Right ventricle myocardium superior (tissue), 1 donor: ENCODE measurements at regions not wholly inside any gene's neighbourhood (a gene's known extent, or its start where the extent isn't known, plus 50 kb on each side); places are given as distances from the start of the nearest gene placed in this dataset.
A peak's percentile ranks its signal among the peaks of the same experiment; 100 is the strongest.

Experiments used
- ATAC-seq: fragments of 200-7000 bp; cut with Tn5 transposase; one replicate; pipeline ENCODE4 v1.9.1; 2020; ENCODE audit warnings: mild to moderate bottlenecking; ENCODE audit not compliant: poor library complexity
- DNase-seq: peaks from one replicate; pipeline ENCODE4 v3.0.0-alpha.2; 2020
- intact Hi-C: fragments of 100-400 bp; cut with DNase I; formaldehyde crosslinking; loops from one replicate; pipeline ENCODE4 v1.11.2; 2022
- donor health status: DM: no; HTN: yes; CAD: no; lungs with severe emphysema.

GRCh38 chr5:171635028-171635427 lies 150.6 kb upstream of the SMIM23 start:
- no peak for ATAC-seq
- intact Hi-C loops = loop anchor here (10.0 kb wide), 1 partner anchor 210 kb away; no protein-coding TSS in a partner anchor
- no peak for DNase-seq

DNA sequence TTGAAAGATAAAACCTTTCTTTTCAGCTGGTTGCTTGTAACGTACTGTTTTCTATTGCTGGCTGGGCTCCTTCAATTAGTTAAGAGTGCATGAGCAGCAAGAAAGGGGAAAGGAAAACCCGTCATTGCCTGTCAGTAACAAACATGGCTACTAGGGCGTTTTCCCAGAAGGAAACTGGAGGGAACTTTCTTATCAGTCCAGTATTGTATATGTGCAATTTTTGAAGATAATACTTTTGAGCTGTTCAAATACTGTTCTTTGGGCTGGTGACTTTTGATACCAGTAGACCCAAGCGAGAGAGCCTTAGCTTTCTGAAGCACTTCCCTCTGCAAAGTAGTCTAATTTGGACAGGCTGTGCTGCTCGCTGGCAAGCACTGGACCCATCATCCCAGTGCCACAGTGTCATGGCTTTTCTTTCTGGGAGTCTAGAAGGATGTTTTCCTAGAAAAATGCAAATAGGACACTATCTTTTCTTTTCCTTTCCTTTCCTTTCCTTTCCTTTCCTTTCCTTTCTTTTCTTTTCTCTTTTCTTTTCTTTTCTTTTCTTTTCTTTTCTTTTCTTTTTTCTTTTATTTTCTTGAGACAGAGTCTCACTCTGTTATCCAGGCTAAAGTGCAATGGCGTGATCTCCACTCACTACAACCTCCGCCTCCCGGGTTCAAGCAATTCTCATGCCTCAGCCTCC lies 149.9 kb upstream of the SMIM23 start:
- ATAC-seq = no peak
- DNase-seq = no peak
- intact Hi-C loops = loop anchor here (10.0 kb wide), 1 partner anchor 209 kb away; no protein-coding TSS in a partner anchor

GRCh38 chr5:171637811-171638210 lies 147.8 kb upstream of the SMIM23 start:
- intact Hi-C loops = loop anchor here (10.0 kb wide), 1 partner anchor 207 kb away; no protein-coding TSS in a partner anchor
- ATAC-seq (no peak), DNase-seq (no peak)

GRCh38 chr5:171639205-171639621 lies 146.4 kb upstream of the SMIM23 start:
- ATAC-seq (no peak), DNase-seq (no peak)
- intact Hi-C loops = loop anchor here (10.0 kb wide), 1 partner anchor 206 kb away; no protein-coding TSS in a partner anchor

DNA sequence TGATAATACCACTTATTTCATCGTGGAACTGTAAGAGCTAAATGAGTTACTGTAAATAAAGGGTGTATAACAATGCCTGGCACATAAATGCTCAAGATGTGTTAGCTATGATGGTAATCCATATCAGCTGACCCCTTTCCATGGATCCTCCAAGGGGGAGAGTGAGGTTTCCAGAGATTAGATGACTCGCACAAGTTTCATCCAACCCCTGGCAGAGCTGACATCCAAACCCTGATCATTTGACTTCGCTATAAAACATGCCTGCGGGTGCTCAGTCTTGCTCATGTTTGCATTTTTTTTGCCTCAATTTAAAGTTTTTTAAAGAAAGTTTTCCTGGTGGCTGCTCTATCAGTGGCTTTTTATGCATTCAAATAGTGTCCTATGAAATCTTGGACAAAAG lies 145.7 kb upstream of the SMIM23 start:
- intact Hi-C loops = loop anchor here (10.0 kb wide), 1 partner anchor 205 kb away; no protein-coding TSS in a partner anchor
- DNase-seq (no peak), ATAC-seq (no peak)

GRCh38 chr5:171640480-171640879 lies 145.1 kb upstream of the SMIM23 start:
- intact Hi-C loops = no loop called here
- ATAC-seq (peak; percentile 85), DNase-seq (peak; percentile 71)

DNA sequence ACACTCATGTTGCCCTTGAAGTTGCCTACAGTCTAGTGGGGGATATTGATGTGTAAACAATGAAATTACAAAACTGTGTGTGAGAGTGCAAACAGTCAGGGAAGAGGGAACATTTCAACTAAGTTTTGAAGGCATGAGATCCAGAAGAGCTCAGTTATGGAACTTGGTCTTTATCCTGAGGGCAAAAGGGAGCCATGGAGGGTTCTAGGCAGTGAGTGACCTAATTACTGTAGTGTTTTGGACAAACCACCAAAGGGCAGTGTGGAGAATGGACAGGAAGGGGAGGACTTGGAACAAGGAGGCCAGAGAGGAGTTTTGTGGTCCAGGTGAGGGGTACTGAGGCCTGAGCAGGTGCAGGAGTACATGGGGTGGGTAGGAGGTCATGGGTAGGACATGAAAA lies 143.7 kb upstream of the SMIM23 start:
- no peak for ATAC-seq
- intact Hi-C loops = no loop called here

GRCh38 chr5:171642894-171643293 lies 142.7 kb upstream of the SMIM23 start:
- intact Hi-C loops = no loop called here
- ATAC-seq = no peak
- no peak for DNase-seq

More for the DNA sequence above, 143.7 kb upstream of the SMIM23 start:
- no peak for DNase-seq

DNA sequence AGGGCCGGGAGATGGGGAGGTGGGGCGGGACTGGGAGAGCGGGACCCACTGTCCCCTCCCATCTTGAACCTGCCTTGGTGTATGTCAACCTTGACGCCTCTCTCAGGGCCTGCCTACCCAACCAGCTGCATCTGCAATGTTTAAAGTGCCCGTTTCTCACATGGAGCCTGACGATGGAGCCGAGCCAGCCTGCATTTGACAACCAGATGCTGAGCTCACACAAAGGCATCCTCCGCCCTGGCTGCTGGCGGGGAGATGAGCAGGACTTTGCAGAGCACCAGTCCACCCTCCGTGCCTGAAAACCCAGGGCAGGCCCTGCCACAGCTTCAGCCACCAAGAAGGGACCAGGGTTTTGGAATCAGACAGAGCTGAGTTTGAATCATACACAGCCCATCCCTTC lies 141.1 kb upstream of the SMIM23 start:
- no peak for DNase-seq
- intact Hi-C loops = no loop called here
- ATAC-seq = no peak

GRCh38 chr5:171646102-171647042 lies 139.2 kb upstream of the SMIM23 start:
- ATAC-seq (no peak), DNase-seq (no peak)
- intact Hi-C loops = no loop called here

- DNase-seq = no peak
- peak; percentile 78 for ATAC-seq
- intact Hi-C loops = no loop called here
Observed at GRCh38 chr5:171647043-171647903, 138.3 kb upstream of the SMIM23 start.

DNA sequence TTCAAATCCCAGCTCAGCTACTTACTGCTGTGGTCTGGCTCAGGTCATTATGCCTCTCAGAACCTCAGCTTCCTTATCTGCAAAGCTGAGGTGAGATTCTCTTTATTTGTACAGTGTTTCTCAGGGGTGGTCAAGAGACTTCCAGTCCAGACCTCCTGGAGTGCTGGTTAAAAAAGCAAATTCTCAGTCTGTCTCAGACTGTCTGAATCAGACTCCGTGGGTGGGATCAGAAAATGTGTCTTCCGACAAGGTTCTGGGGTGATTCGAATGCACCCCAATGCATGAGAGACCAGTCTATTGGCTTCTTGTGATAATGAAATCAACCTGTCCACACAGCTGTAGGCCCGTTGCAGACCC lies 137.7 kb upstream of the SMIM23 start:
- DNase-seq = no peak
- intact Hi-C loops = no loop called here
- no peak for ATAC-seq

GRCh38 chr5:171648279-171649074 lies 137.1 kb upstream of the SMIM23 start:
- DNase-seq = no peak
- ATAC-seq = no peak
- intact Hi-C loops = no loop called here

DNA sequence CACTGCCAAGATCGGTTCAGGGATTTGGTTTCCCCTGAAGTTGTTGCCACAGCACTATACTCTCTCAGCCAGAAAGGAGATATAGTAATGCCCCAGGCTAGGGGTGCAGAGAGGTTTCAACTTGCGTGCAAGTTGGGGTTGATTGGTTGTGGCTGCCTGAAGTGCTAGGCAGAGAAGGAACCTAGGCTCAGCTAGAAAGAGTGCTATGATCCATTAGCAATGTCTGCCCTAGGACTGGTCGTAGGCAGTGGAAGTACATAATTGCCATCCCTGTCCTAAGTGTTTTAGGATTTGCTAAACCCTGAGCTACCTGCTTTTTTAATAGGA lies 136.6 kb upstream of the SMIM23 start:
- DNase-seq (no peak), ATAC-seq (no peak)
- intact Hi-C loops = no loop called here

DNA sequence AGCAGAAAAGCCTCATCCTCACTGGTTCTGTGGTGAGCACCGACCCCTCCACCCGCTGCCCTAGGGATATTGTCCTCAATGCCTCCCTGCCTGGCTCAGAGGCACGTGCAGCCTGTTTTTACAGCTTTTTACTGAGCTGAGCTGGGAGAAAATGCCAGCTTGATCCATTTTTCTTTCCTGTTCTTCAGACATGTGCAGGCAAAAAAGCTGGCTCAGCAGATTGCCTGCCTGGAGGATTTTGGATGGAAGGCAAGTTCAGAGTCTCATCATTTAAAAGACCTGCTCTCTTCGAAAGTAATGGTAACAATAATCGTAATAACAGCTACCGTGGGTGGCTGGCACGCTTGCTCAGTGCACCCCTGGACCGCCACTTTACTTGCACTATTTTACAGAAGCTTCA lies 135.0 kb upstream of the SMIM23 start:
- ATAC-seq (no peak), DNase-seq (no peak)
- intact Hi-C loops = no loop called here

DNA sequence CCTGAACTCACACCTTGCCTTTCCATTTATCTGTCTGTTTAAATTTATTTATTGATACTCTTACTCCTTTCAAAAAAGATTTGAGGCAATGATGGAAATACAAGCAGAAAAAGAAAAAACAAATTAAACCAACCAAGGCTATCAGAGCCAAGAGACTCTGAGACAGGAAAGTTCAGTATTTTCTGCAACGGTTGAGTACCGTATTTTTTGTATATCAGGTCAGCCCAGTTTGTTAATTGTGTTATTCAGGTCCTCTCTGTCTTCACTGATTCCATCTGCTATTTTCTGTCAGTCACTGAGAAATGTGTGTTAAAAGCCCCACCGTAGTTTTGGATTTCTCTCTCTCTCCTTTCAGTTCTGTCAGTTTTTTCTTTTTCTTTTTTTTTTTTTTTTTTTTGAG lies 134.5 kb upstream of the SMIM23 start:
- ATAC-seq = no peak
- intact Hi-C loops = no loop called here

DNA sequence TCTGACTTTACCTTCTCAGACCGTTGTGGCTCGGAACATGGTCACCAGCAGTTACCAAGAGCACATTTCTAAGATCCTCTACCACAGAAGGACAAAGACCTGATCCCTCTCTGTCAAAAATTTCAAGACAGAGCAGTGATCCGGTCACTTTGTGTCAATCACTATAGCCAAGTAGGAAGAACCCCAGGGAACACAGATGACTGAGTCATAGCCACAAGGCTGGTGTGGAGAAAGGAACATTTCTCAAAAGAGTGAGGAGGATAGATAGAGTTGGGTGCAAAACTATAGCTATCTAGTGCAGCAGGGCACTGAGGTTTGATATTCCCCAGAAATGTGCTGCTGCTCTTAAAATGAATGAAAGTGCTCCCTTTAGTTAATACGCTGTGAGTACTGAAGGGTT lies 130.7 kb upstream of the SMIM23 start:
- DNase-seq (no peak), ATAC-seq (no peak)
- intact Hi-C loops = no loop called here

More for the DNA sequence above, 134.5 kb upstream of the SMIM23 start:
- no peak for DNase-seq

GRCh38 chr5:171657473-171657872 lies 128.1 kb upstream of the SMIM23 start:
- intact Hi-C loops = no loop called here
- ATAC-seq = no peak
- DNase-seq = no peak
